Inflammatory macrophage treated with lipopolysaccharide for 4 hours (primary cell): ENCODE measurements at regions not wholly inside any gene's neighbourhood (a gene's known extent, or its start where the extent isn't known, plus 50 kb on each side); places are given as distances from the start of the nearest gene placed in this dataset.
"Not testable (repeated sequence)": the region's sequence is repeated elsewhere in the genome, so short reads cannot be mapped to it uniquely, and the experiment has no call there.

Experiments
- DNase-seq: peaks from one replicate; pipeline ENCODE4 v3.0.0-alpha.2; 2020

DNA sequence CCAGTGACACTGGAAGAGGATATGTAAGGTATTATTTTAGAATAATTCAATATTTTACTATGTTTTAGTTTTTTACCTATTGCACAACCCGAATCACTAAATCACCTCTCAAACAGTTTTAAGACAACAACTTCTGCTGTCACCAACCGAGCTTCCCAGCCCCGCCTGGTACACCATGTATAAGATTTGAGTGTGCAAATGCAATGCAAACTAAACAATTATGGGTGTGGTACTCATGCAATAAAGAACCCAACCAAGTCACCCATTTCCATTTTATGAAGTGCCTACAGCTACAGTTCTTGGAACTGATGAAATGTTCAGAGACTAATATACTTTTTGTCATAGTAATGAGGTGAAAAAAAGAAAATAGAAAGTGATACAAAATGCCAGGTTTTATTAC is 256.2 kb downstream of the TAFA4 start:
- DNase-seq: no peak

GRCh38 chr3:68667346-68667745 is 265.0 kb downstream of the TAFA4 start:
- no peak for DNase-seq

GRCh38 chr3:68666429-68667136 is 265.8 kb downstream of the TAFA4 start:
- no peak for DNase-seq

- DNase-seq: no peak
Measured at GRCh38 chr3:68664276-68664675, 268.1 kb downstream of the TAFA4 start.

DNA sequence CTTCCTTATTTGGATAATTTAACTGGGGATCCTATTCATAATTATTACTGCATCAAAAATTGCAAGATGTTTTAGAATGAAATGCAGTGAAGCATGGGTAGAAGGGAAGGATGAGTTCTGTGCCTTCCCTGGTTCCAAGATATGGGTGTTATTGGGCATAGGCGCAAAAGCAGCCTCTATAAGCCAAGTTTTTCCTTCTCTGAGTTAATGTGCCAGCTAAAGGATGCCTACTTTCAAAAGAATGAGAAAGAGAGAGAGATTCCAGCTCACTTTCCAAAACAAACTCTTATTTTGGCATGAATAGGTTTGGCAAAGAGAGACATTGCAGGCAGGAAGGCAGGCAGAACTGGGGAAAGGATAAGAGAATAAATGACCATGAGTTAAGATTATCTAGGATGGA is 270.2 kb downstream of the TAFA4 start:
- no peak for DNase-seq

- not testable (repeated sequence) for DNase-seq
Measured at GRCh38 chr3:68650657-68651056, 281.7 kb downstream of the TAFA4 start.

DNA sequence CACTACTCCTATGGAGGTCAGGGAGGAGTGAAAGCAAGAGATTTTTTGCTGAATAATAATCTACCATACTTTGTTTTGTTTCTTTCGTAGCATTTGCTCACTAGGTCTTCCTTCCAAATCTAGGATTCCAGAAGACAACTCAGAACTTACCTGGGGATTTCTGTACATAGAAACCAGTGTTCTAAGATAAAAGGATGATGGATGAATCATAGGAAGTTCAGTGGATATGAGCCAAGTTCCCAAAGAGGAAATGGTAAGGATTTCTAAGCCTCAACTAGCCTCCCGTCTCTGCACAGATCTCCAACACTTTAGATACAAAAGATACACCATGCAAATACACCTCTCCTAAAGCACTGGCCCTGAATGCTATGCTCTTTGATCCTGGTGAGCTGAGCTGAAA is 283.9 kb downstream of the TAFA4 start:
- no peak for DNase-seq

DNA sequence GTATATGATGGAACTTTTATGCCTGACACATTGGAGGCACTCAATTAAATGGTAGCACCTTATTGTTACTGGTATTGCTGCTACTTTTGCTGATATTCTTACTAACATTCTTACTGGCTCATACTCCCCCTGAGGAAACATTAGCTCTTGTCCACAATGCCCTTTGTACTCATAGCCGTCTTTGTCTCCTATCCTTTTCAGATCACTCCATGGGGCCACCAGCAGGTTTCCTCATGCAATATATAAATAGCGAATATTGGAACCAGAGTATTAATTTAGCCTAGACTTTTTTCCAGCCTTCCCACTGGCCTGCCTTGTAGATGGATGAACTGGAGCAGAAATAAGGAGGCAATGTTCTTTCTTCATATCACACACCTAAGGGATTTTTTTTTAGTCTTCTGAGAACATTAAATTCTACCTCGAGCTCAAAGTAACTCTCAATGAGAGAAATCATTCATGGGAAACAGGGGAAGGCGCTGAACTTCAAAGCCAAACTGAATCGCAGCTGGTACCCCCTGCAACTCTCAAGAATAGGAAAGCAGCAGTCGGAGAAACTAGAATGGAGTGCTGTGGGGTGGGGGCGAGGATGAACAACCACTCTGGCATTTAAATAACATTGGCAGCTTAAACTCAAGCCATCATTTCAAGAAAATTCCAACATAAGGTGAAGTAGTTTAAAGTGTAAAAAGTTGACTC is 300.3 kb downstream of the TAFA4 start:
- no peak for DNase-seq

DNA sequence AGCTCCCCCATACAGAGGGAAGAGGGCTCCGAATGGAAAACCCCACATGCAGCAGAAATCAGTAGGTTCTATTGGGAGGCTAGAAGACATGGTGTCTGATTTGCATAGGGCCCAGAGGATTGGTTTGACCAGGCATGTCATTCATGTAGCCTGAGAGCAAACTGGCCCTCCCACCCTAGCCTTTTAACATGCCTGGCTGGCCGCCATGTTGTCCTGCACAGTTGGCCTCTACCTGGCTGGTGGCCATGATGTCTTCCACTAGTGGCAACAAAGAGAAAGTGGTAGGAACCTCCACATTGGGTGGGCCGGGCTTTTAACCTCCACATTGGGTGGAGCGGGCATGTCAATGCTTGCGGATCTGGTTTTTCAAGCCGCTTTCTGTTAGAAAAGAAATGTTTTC is 312.1 kb downstream of the TAFA4 start:
- no peak for DNase-seq

GRCh38 chr3:68614087-68614486 is 318.3 kb downstream of the TAFA4 start:
- no peak for DNase-seq

- DNase-seq: no peak
Measured at GRCh38 chr3:68571321-68571720, 361.0 kb downstream of the TAFA4 start.

GRCh38 chr3:68560728-68561127 is 371.6 kb downstream of the TAFA4 start:
- DNase-seq: no peak

DNA sequence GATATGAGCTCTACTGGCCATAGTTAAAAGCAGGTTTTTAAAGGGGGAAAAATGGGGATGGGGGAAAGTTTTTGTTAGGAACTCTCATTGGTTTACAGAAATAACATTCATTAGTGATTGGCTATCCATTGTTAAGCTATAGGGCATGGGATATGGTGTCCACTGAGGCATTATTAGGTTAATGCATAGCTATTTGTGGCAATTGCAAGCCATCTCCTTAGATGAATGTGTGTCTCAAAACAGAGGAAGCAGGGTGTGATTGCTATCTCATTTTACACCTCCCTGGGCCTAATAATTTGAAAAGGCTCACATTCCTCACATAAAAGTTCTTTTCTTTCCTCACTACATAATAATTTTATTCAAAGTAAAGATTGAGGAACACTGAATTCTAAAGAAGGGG is 396.6 kb downstream of the TAFA4 start:
- no peak for DNase-seq

GRCh38 chr3:68523330-68523729 is 409.0 kb downstream of the TAFA4 start:
- no peak for DNase-seq

DNA sequence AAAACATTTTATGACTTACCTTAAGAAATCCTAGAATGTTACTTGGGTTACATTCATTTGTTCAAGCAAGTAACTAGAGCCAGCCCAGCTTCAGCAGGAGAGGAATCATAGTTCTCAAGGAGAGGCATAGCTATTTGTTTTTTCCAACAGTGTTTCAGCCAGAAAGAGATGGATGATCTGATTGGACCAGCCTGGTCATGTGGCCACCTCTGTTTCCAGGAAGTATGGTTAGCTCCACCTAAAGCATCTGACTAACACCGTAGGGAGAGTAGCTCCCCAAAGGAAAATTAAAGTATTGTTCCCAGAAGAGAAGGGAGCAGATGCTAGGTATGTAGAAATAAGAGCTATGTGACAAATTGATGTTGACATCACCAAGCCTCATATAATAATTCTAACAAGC is 417.1 kb downstream of the TAFA4 start:
- no peak for DNase-seq

GRCh38 chr3:68504201-68504600 is 428.1 kb downstream of the TAFA4 start:
- no peak for DNase-seq

DNA sequence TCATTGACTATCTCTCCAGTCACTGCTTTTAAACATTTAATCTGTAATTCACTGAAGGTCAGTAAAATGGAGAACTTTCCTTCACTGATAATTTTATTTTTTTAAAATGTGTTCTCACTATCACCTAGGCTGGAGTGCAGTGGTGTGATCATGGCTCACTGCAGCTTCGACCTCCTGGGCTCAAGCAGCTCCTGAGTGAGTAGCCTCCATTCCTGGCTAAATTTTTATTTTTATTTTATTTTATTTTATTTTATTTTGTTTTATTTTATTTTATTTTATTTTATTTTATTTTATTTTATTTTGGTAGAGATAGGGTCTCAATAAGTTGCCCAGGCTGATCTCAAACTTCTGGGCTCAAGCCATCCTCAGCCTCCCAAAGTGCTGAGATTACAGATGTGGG is 446.5 kb downstream of the TAFA4 start:
- DNase-seq: not testable (repeated sequence)

DNA sequence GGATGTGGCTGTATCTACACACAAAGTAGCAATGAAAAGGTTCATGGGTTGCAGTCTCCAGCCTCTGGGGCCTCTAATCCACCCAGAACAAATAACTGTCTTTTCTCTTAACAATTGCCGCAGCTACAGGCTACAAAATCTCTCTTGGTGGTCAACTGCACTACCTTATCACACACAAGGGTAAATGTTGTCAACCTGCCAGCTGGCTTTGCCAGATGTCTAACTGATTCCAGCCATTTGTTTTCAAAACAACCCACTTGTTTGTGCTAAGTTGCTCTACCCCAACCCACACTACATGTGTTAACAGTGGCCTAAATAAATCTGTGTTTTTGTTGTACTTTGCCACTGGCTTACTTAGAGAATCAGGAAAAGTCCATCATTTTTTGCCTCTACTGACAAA is 447.3 kb downstream of the TAFA4 start:
- no peak for DNase-seq

DNA sequence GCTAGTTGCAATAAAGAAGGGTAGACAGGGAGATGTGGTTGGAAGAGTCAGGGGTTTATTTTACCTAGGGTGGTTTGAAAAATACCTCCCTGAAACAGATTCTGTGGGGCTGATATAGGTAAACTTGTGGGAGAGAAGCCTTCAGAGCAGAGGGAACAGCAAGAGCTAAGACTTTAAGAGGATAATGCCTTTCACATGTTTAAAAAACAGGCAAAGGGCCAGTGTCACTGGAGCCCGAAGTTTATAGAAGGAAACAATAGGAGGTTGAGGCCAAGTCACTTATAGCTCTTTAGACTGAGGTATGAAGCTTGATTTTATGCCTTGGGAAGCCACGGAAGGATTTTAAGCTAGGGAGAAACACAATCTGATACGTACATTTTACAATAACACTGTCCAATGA is 448.7 kb downstream of the TAFA4 start:
- no peak for DNase-seq

DNA sequence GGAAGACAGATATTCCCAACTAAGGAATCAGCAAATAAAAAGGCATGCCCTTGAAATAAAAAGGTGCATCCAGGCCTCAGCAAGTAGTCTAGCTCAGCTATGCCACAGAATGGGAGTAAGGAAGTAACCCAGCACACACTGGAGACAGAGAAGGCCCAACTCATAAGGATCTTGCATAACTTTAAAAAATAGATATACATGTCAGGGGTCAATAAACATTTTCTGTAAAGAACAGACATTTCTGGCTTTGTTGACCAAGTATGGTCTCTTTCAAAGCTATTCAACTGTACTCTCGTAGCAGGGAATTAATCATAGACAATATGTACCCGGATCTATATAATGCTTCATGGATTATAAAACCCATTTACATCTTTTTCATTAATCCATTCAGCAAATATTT is 449.3 kb downstream of the TAFA4 start:
- DNase-seq: no peak

GRCh38 chr3:68482565-68482964 is 449.8 kb downstream of the TAFA4 start:
- no peak for DNase-seq

DNA sequence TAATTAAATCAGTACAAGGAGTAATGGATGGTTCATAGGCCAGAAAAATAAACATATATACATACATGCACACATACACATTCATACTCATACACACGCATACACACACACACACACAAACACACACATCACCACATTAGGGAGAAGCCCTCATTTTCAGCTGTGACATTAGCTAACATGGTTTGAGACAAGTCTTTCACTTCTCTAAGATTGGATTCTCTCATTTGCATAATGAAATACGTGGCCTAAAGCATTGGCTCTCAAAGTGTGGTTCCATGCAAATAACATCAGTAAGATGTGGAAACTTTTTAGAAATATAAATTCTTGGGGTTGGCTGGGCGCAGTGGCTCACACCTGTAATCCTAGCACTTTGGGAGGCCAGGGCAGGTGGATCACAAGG is 452.6 kb downstream of the TAFA4 start:
- no peak for DNase-seq

- DNase-seq: no peak
Measured at GRCh38 chr3:68468695-68469375, 463.5 kb downstream of the TAFA4 start.

DNA sequence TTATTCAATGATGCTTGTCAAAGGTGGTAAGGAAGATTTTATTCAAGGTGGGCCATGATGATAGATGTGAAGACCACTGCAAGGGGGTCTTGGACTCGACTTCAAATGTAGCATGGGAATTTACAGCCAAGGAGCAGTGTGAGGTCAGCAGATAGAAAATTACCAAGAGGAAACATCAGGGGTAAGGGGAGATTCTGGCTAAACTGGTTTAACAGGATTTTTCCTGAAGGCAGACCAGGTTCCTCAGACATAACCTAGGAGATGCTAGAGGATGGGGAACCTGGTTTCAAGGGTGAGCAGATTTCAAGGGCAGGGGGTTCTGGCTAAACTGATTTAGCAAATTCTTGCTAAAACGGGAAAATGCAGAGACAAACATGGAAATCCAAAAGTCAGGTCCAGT is 464.9 kb downstream of the TAFA4 start:
- no peak for DNase-seq
